ENCODE measurements at regions not wholly inside any gene's neighbourhood (a gene's known extent, or its start where the extent isn't known, plus 50 kb on each side); places are given as distances from the start of the nearest gene placed in this dataset.

GRCh38 chr1:170250531-170251276, 104.9 kb downstream of the NTMT2 start:
- no peak for TF ChIP-seq POLR2A (IDR thresholded peaks at IDR 0.05; ENCODE audit: low read length)
- no peak for TF ChIP-seq GATA1 (IDR thresholded peaks at IDR 0.05; ENCODE audit: low read depth, low read length)
- DNase-seq = no peak

- no peak for TF ChIP-seq GATA1 (IDR thresholded peaks at IDR 0.05; ENCODE audit: low read depth, low read length)
- no peak for TF ChIP-seq POLR2A (IDR thresholded peaks at IDR 0.05; ENCODE audit: low read length)
- DNase-seq = no peak
Measured at GRCh38 chr1:170252851-170253579, 107.3 kb downstream of the NTMT2 start.

GRCh38 chr1:170254371-170254770, 108.6 kb downstream of the NTMT2 start:
- no peak for DNase-seq
- TF ChIP-seq POLR2A (IDR thresholded peaks at IDR 0.05; ENCODE audit: low read length) = no peak

- TF ChIP-seq POLR2A (IDR thresholded peaks at IDR 0.05; ENCODE audit: low read length) = no peak
- DNase-seq = no peak
Measured at GRCh38 chr1:170261669-170262068, 115.9 kb downstream of the NTMT2 start.

- TF ChIP-seq GATA1 (IDR thresholded peaks at IDR 0.05; ENCODE audit: low read depth, low read length) (no peak), POLR2A (IDR thresholded peaks at IDR 0.05; ENCODE audit: low read length) (no peak)
- DNase-seq = no peak
Measured at GRCh38 chr1:170262276-170262939, 116.6 kb downstream of the NTMT2 start.

GRCh38 chr1:170265234-170265633, 119.5 kb downstream of the NTMT2 start:
- TF ChIP-seq GATA1 (IDR thresholded peaks at IDR 0.05; ENCODE audit: low read depth, low read length) = no peak
- TF ChIP-seq POLR2A (IDR thresholded peaks at IDR 0.05; ENCODE audit: low read length) = no peak
- no peak for DNase-seq

- no peak for TF ChIP-seq POLR2A (IDR thresholded peaks at IDR 0.05; ENCODE audit: low read length)
- no peak for TF ChIP-seq GATA1 (IDR thresholded peaks at IDR 0.05; ENCODE audit: low read depth, low read length)
- peak in 1 of 2 experiments; percentile 1 for DNase-seq
Measured at GRCh38 chr1:170267317-170267716, 121.6 kb downstream of the NTMT2 start.

- TF ChIP-seq GATA1 (IDR thresholded peaks at IDR 0.05; ENCODE audit: low read depth, low read length) = no peak
- DNase-seq = no peak
Measured at GRCh38 chr1:170271430-170272161, 125.8 kb downstream of the NTMT2 start.

- TF ChIP-seq GATA1 (IDR thresholded peaks at IDR 0.05; ENCODE audit: low read depth, low read length) = no peak
- TF ChIP-seq POLR2A (IDR thresholded peaks at IDR 0.05; ENCODE audit: low read length) = no peak
- no peak for DNase-seq
Measured at GRCh38 chr1:170273291-170274130, 127.8 kb downstream of the NTMT2 start.

GRCh38 chr1:170274131-170274501, 128.4 kb downstream of the NTMT2 start:
- no peak for DNase-seq
- TF ChIP-seq GATA1 (IDR thresholded peaks at IDR 0.05; ENCODE audit: low read depth, low read length) (no peak), POLR2A (IDR thresholded peaks at IDR 0.05; ENCODE audit: low read length) (no peak)

GRCh38 chr1:170277985-170278384, 132.2 kb downstream of the NTMT2 start:
- no peak for TF ChIP-seq POLR2A (IDR thresholded peaks at IDR 0.05; ENCODE audit: low read length)
- TF ChIP-seq GATA1 (IDR thresholded peaks at IDR 0.05; ENCODE audit: low read depth, low read length) = no peak
- no peak for DNase-seq

GRCh38 chr1:170284016-170284415, 138.3 kb downstream of the NTMT2 start:
- DNase-seq = no peak
- TF ChIP-seq POLR2A (IDR thresholded peaks at IDR 0.05; ENCODE audit: low read length) (no peak), GATA1 (IDR thresholded peaks at IDR 0.05; ENCODE audit: low read depth, low read length) (no peak)

GRCh38 chr1:170284512-170284911, 138.8 kb downstream of the NTMT2 start:
- no peak for DNase-seq
- TF ChIP-seq POLR2A (IDR thresholded peaks at IDR 0.05; ENCODE audit: low read length) = no peak
- TF ChIP-seq GATA1 (IDR thresholded peaks at IDR 0.05; ENCODE audit: low read depth, low read length) = no peak

Measured in erythroblast (primary cell).